Mesenchymal stem cell (in vitro differentiated cells and primary cell): ENCODE measurements at regions not wholly inside any gene's neighbourhood (a gene's known extent, or its start where the extent isn't known, plus 50 kb on each side); places are given as distances from the start of the nearest gene placed in this dataset.

ENCODE experiments used
- DNase-seq: peaks from one replicate; pipeline ENCODE4 v3.0.0-alpha.2; 2013
- H2AFZ ChIP-seq: one replicate; pipeline ENCODE4 v1.6.1; 2013; ENCODE audit warnings: low read depth, mild to moderate bottlenecking, control low read depth, inconsistent platforms, low read length, moderate library complexity
- H2AK5ac ChIP-seq: 2 replicates; pipeline ENCODE4 v1.6.1; 2013; ENCODE audit warnings: low read length, moderate library complexity, mild to moderate bottlenecking, inconsistent platforms; ENCODE audit not compliant: severe bottlenecking
- H2BK120ac ChIP-seq: one replicate; pipeline ENCODE4 v1.6.1; 2013; ENCODE audit warnings: low read depth, mild to moderate bottlenecking, inconsistent platforms, low read length, moderate library complexity
- H2BK12ac ChIP-seq, 2 experiments: one replicate each; pipeline ENCODE4 v1.6.1; 2013; ENCODE audit warnings: inconsistent platforms in 2 of 2, low read length in 2 of 2, mild to moderate bottlenecking in 2 of 2, moderate library complexity in 2 of 2, control low read depth in 1 of 2
- H2BK15ac ChIP-seq: one replicate; pipeline ENCODE4 v1.6.1; 2013; ENCODE audit warnings: mild to moderate bottlenecking, low read depth, inconsistent platforms; ENCODE audit not compliant: poor library complexity, severe bottlenecking
- H2BK5ac ChIP-seq: 2 replicates; pipeline ENCODE4 v1.6.1; 2013; ENCODE audit warnings: low read depth, mild to moderate bottlenecking, low read length, control low read depth, inconsistent platforms; ENCODE audit not compliant: poor library complexity, severe bottlenecking
- H3K14ac ChIP-seq, 2 experiments: one replicate each; pipeline ENCODE4 v1.6.1; 2013; ENCODE audit warnings: inconsistent platforms in 2 of 2, low read length in 2 of 2, control low read depth in 1 of 2, mild to moderate bottlenecking in 1 of 2, moderate library complexity in 1 of 2
- H3K18ac ChIP-seq, 2 experiments: one replicate each; pipeline ENCODE4 v1.6.1; 2013; ENCODE audit warnings: inconsistent platforms in 2 of 2, low read length in 2 of 2, control low read depth in 1 of 2, low read depth in 1 of 2, mild to moderate bottlenecking in 1 of 2
- H3K23ac ChIP-seq, 2 experiments: one replicate each; pipeline ENCODE4 v1.6.1; 2013; ENCODE audit warnings: inconsistent platforms in 2 of 2, low read length in 2 of 2, mild to moderate bottlenecking in 2 of 2, moderate library complexity in 2 of 2, control low read depth in 1 of 2
- H3K27ac ChIP-seq: 2 replicates; pipeline ENCODE4 v1.5.1; 2013; ENCODE audit warnings: mild to moderate bottlenecking, moderate library complexity, low read length, control low read depth, inconsistent platforms; ENCODE audit not compliant: poor library complexity, severe bottlenecking
- H3K27me3 ChIP-seq, 2 experiments: 2 replicates each; pipeline versions ENCODE4 v1.6.1 to v1.7.0; 2013; ENCODE audit warnings: low read length in 2 of 2, mild to moderate bottlenecking in 2 of 2, moderate library complexity in 2 of 2, control low read depth in 1 of 2, inconsistent platforms in 1 of 2; ENCODE audit not compliant: control insufficient read depth in 1 of 2, insufficient read depth in 1 of 2
- H3K36me3 ChIP-seq, 2 experiments: 2 replicates each; pipeline versions ENCODE4 v1.6.1 to v1.7.0; 2013; ENCODE audit warnings: low read length in 2 of 2, control low read depth in 1 of 2, inconsistent platforms in 1 of 2, low read depth in 1 of 2, mild to moderate bottlenecking in 1 of 2; ENCODE audit not compliant: insufficient read depth in 2 of 2, control insufficient read depth in 1 of 2
- H3K4ac ChIP-seq, 2 experiments: one replicate each; pipeline ENCODE4 v1.6.1; 2013; ENCODE audit warnings: inconsistent platforms in 2 of 2, low read length in 2 of 2, mild to moderate bottlenecking in 2 of 2, moderate library complexity in 2 of 2, control low read depth in 1 of 2, low read depth in 1 of 2
- H3K4me1 ChIP-seq: 2 replicates; pipeline ENCODE4 v1.6.1; 2013; ENCODE audit warnings: low read depth, low read length, control low read depth; ENCODE audit not compliant: control insufficient read depth, insufficient read depth
- H3K4me2 ChIP-seq: 2 replicates; pipeline ENCODE4 v1.6.1; 2013; ENCODE audit warnings: low read length, mild to moderate bottlenecking, inconsistent platforms; ENCODE audit not compliant: poor library complexity, severe bottlenecking
- H3K4me3 ChIP-seq, 2 experiments: 2 replicates each; pipeline versions ENCODE4 v1.5.1 to v1.7.0; 2013; ENCODE audit warnings: low read length in 2 of 2, mild to moderate bottlenecking in 2 of 2, control low read depth in 1 of 2, low read depth in 1 of 2; ENCODE audit not compliant: insufficient read depth in 1 of 2
- H3K79me1 ChIP-seq: replicated peaks from 2 replicates; pipeline ENCODE4 v1.6.1; 2013; ENCODE audit warnings: mild to moderate bottlenecking, control low read depth, low read length, inconsistent platforms; ENCODE audit not compliant: poor library complexity, severe bottlenecking
- H3K9ac ChIP-seq: 2 replicates; pipeline ENCODE4 v1.7.0; 2013; ENCODE audit warnings: mild to moderate bottlenecking, low read length, moderate library complexity
- H3K9me3 ChIP-seq: 2 replicates; pipeline ENCODE4 v1.7.0; 2013; ENCODE audit warnings: mild to moderate bottlenecking, low read length; ENCODE audit not compliant: control insufficient read depth
- H4K8ac ChIP-seq: one replicate; pipeline ENCODE4 v1.6.1; 2013; ENCODE audit warnings: inconsistent platforms, mild to moderate bottlenecking, low read length, moderate library complexity
- H4K91ac ChIP-seq: one replicate; pipeline ENCODE4 v1.6.1; 2013; ENCODE audit warnings: mild to moderate bottlenecking, low read length, inconsistent platforms
- WGBS: methylation state at CpG from one replicate; pipeline ENCODE4 v1.1.7; 2013; ENCODE audit warnings: mixed read lengths; 5-methylcytosine and 5-hydroxymethylcytosine counted together

GRCh38 chr6:77332915-77333623 lies 130.2 kb downstream of the HTR1B start:
- no peak overlapping the region for H2AK5ac ChIP-seq
- no peak overlapping the region for H2AFZ ChIP-seq
- WGBS, result over 99% methylated on average over 15 of the region's 15 CpGs
- no peak overlapping the region for H3K18ac ChIP-seq
- no peaks in the 10 kb centered on the region for H3K27me3 ChIP-seq
- H3K4me3 ChIP-seq, result no peak overlapping the region
- no peak overlapping the region for H3K14ac ChIP-seq
- no peak overlapping the region for H3K23ac ChIP-seq
- no peak overlapping the region for H3K27ac ChIP-seq
- no peak for DNase-seq
- peaks cover 17% of the 10 kb centered on the region for H3K79me1 ChIP-seq
- no peak overlapping the region for H2BK12ac ChIP-seq
- H3K9ac ChIP-seq, result no peak overlapping the region
- H2BK5ac ChIP-seq, result no peak overlapping the region
- H4K91ac ChIP-seq, result no peak overlapping the region
- no peak overlapping the region for H4K8ac ChIP-seq
- H3K36me3 ChIP-seq, result peaks cover 0 to 14% of the 10 kb centered on the region in 2 experiments
- no peak overlapping the region for H3K4ac ChIP-seq
- no peak overlapping the region for H2BK15ac ChIP-seq
- H2BK120ac ChIP-seq, result no peak overlapping the region
- H3K4me2 ChIP-seq, result no peak overlapping the region
- no peaks in the 10 kb centered on the region for H3K4me1 ChIP-seq
- peaks cover 15% of the 10 kb centered on the region for H3K9me3 ChIP-seq

- no peaks in the 10 kb centered on the region for H3K36me3 ChIP-seq
- DNase-seq, result no peak
- no peak overlapping the region for H2BK5ac ChIP-seq
- H3K23ac ChIP-seq, result no peak overlapping the region
- H3K4me3 ChIP-seq, result no peak overlapping the region
- no peak overlapping the region for H3K27ac ChIP-seq
- no peak overlapping the region for H2AK5ac ChIP-seq
- no peak overlapping the region for H2BK120ac ChIP-seq
- no peak overlapping the region for H2AFZ ChIP-seq
- H3K4me2 ChIP-seq, result no peak overlapping the region
- H3K79me1 ChIP-seq, result peaks cover 7% of the 10 kb centered on the region
- H3K9me3 ChIP-seq, result no peaks in the 10 kb centered on the region
- H3K18ac ChIP-seq, result no peak overlapping the region
- no peak overlapping the region for H2BK15ac ChIP-seq
- no peak overlapping the region for H3K4ac ChIP-seq
- 97% methylated on average over 2 of the region's 3 CpGs for WGBS
- no peaks in the 10 kb centered on the region for H3K4me1 ChIP-seq
- no peak overlapping the region for H4K8ac ChIP-seq
- H3K14ac ChIP-seq, result no peak overlapping the region
- H4K91ac ChIP-seq, result no peak overlapping the region
- no peaks in the 10 kb centered on the region for H3K27me3 ChIP-seq
- no peak overlapping the region for H3K9ac ChIP-seq
- H2BK12ac ChIP-seq, result no peak overlapping the region
These were observed 136.6 kb downstream of the HTR1B start for GRCh38 chr6:77326711-77327110.

GRCh38 chr6:77326029-77326428 lies 137.3 kb downstream of the HTR1B start:
- no peak overlapping the region for H2BK120ac ChIP-seq
- WGBS, result 94% methylated on average over 2 of the region's 3 CpGs
- H3K4me3 ChIP-seq, result no peak overlapping the region

GRCh38 chr6:77324866-77325265 lies 138.4 kb downstream of the HTR1B start:
- no peaks in the 10 kb centered on the region for H3K36me3 ChIP-seq
- no peak overlapping the region for H3K14ac ChIP-seq
- H2BK12ac ChIP-seq, result no peak overlapping the region
- H2BK15ac ChIP-seq, result no peak overlapping the region
- no peak overlapping the region for H3K23ac ChIP-seq
- no peak overlapping the region for H3K18ac ChIP-seq
- peaks cover 7% of the 10 kb centered on the region for H3K79me1 ChIP-seq
- DNase-seq, result no peak
- no peak overlapping the region for H2AFZ ChIP-seq
- H4K8ac ChIP-seq, result no peak overlapping the region
- peak overlapping the region in 1 of 2 experiments; percentile 20 for H3K4me3 ChIP-seq
- H3K4me1 ChIP-seq, result no peaks in the 10 kb centered on the region
- H4K91ac ChIP-seq, result no peak overlapping the region
- H3K4me2 ChIP-seq, result no peak overlapping the region
- H2BK5ac ChIP-seq, result no peak overlapping the region
- no peak overlapping the region for H3K27ac ChIP-seq
- H3K4ac ChIP-seq, result no peak overlapping the region
- no peaks in the 10 kb centered on the region for H3K9me3 ChIP-seq
- H3K9ac ChIP-seq, result no peak overlapping the region
- no peak overlapping the region for H2BK120ac ChIP-seq
- WGBS, result no CpG with 5 or more reads among the region's 1 CpG
- H2AK5ac ChIP-seq, result no peak overlapping the region
- no peaks in the 10 kb centered on the region for H3K27me3 ChIP-seq

More at GRCh38 chr6:77326029-77326428, 137.3 kb downstream of the HTR1B start:
- no peak overlapping the region for H2AFZ ChIP-seq
- H3K23ac ChIP-seq, result no peak overlapping the region
- H3K27me3 ChIP-seq, result no peaks in the 10 kb centered on the region
- DNase-seq, result peak; percentile 17
- H3K4me2 ChIP-seq, result no peak overlapping the region
- no peak overlapping the region for H3K4ac ChIP-seq
- H2BK12ac ChIP-seq, result no peak overlapping the region
- no peak overlapping the region for H4K8ac ChIP-seq
- H3K9me3 ChIP-seq, result no peaks in the 10 kb centered on the region
- H3K14ac ChIP-seq, result no peak overlapping the region
- no peak overlapping the region for H4K91ac ChIP-seq
- no peaks in the 10 kb centered on the region for H3K36me3 ChIP-seq
- H3K18ac ChIP-seq, result no peak overlapping the region
- no peak overlapping the region for H3K9ac ChIP-seq
- H3K79me1 ChIP-seq, result peaks cover 7% of the 10 kb centered on the region
- no peak overlapping the region for H2BK5ac ChIP-seq
- H3K27ac ChIP-seq, result no peak overlapping the region
- H2AK5ac ChIP-seq, result no peak overlapping the region
- H3K4me1 ChIP-seq, result no peaks in the 10 kb centered on the region
- no peak overlapping the region for H2BK15ac ChIP-seq
